SH-SY5Y (cell line): ENCODE measurements at regions not wholly inside any gene's neighbourhood (a gene's known extent, or its start where the extent isn't known, plus 50 kb on each side); places are given as distances from the start of the nearest gene placed in this dataset.

Source experiments
- GATA2 ChIP-seq: IDR thresholded peaks from 2 replicates; pipeline ENCODE4 v1.6.1; 2011; ENCODE audit warnings: mild to moderate bottlenecking, low read depth, low read length
- GATA3 ChIP-seq: IDR thresholded peaks from 2 replicates; pipeline ENCODE4 v1.6.1; 2011; ENCODE audit warnings: low read depth, mild to moderate bottlenecking, low read length, moderate library complexity

DNA sequence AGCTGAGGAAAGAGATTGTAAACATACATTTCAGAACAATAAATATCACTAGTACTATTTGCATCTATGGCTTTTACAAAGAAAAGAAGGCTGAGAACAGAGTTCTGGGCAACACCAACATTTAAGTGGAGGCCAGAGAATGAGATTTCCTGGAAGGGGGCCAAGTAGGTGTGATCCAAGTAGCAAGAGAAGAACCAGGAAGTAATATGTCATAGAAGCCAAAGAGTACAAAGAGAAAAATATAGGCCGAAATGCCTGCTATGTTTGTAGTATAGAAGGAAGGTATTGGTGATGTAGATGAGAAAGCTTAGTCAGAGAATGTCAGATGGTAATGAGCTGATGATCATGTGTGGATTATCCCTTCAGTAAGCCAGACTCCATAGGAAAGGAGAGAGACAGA is 94.5 kb downstream of the PERP start:
- TF ChIP-seq GATA3, result no peak
- no peak for TF ChIP-seq GATA2
